H1 (cell line): ENCODE measurements at regions not wholly inside any gene's neighbourhood (a gene's known extent, or its start where the extent isn't known, plus 50 kb on each side); places are given as distances from the start of the nearest gene placed in this dataset.

Experiments
- ATF2 ChIP-seq: IDR thresholded peaks from 2 replicates; pipeline ENCODE4 v1.6.1; 2012; ENCODE audit warnings: low read length, inconsistent platforms
- JUND ChIP-seq: IDR thresholded peaks from 2 replicates; pipeline ENCODE4 v1.6.1; 2011; ENCODE audit warnings: mild to moderate bottlenecking, improper control_type of control experiment, low read length
- KDM5A ChIP-seq: fragments of 200-600 bp; IDR thresholded peaks from 2 replicates; pipeline ENCODE4 v1.7.1; 2012; ENCODE audit warnings: mild to moderate bottlenecking, low read length, inconsistent platforms, mixed read lengths
- RBBP5 ChIP-seq: IDR thresholded peaks from 2 replicates; pipeline ENCODE4 v1.7.1; 2012; ENCODE audit warnings: low read depth, mild to moderate bottlenecking, inconsistent platforms, low read length, moderate library complexity, borderline replicate concordance
- SRF ChIP-seq: IDR thresholded peaks from 2 replicates; pipeline ENCODE4 v1.6.1; 2011; ENCODE audit warnings: mild to moderate bottlenecking, low read depth, low read length, moderate library complexity

GRCh38 chr10:11685787-11686218, 56.4 kb upstream of the ECHDC3 start (continued):
- TF ChIP-seq SRF (no peak), ATF2 (no peak), KDM5A (no peak), JUND (no peak), RBBP5 (no peak)
- TF ChIP-seq, all 59 proteins: peak for 0
